ENCODE measurements at regions not wholly inside any gene's neighbourhood (a gene's known extent, or its start where the extent isn't known, plus 50 kb on each side); places are given as distances from the start of the nearest gene placed in this dataset.
"Not testable (repeated sequence)": the region's sequence is repeated elsewhere in the genome, so short reads cannot be mapped to it uniquely, and the experiment has no call there.

GRCh38 chr1:5769146-5769545, 223.1 kb downstream of the NPHP4 start:
- no peak overlapping the region for H3K27ac ChIP-seq
- DNase-seq (ENCODE audit: low spot score): no peak
- H3K4me3 ChIP-seq: no peak overlapping the region
- TF ChIP-seq CTCF (IDR thresholded peaks at IDR 0.05): no peak

- no peak for TF ChIP-seq CTCF (IDR thresholded peaks at IDR 0.05)
- no peak overlapping the region for H3K27ac ChIP-seq
- DNase-seq (ENCODE audit: low spot score): no peak
- H3K4me3 ChIP-seq: no peak overlapping the region
Observed at GRCh38 chr1:5768014-5768413, 224.2 kb downstream of the NPHP4 start.

- H3K4me3 ChIP-seq; DNase-seq (ENCODE audit: low spot score); H3K27ac ChIP-seq: not testable (repeated sequence)
Observed at GRCh38 chr1:5766996-5767395, 225.2 kb downstream of the NPHP4 start.

GRCh38 chr1:5765997-5766913, 226.0 kb downstream of the NPHP4 start:
- no peak for DNase-seq (ENCODE audit: low spot score)
- Histone ChIP-seq H3K4me3 (no peak overlapping the region), H3K27ac (no peak overlapping the region)
- TF ChIP-seq CTCF (IDR thresholded peaks at IDR 0.05): no peak

- DNase-seq (ENCODE audit: low spot score): no peak
- Histone ChIP-seq H3K27ac (no peak overlapping the region), H3K4me3 (no peak overlapping the region)
- TF ChIP-seq CTCF (IDR thresholded peaks at IDR 0.05): no peak
Observed at GRCh38 chr1:5765483-5765882, 226.7 kb downstream of the NPHP4 start.

GRCh38 chr1:5764959-5765358, 227.3 kb downstream of the NPHP4 start:
- DNase-seq (ENCODE audit: low spot score): no peak
- Histone ChIP-seq H3K27ac (no peak overlapping the region), H3K4me3 (no peak overlapping the region)
- no peak for TF ChIP-seq CTCF (IDR thresholded peaks at IDR 0.05)

- no peak for TF ChIP-seq CTCF (IDR thresholded peaks at IDR 0.05)
- H3K27ac ChIP-seq: no peak overlapping the region
- DNase-seq (ENCODE audit: low spot score): no peak
- H3K4me3 ChIP-seq: no peak overlapping the region
Observed at GRCh38 chr1:5764464-5764863, 227.8 kb downstream of the NPHP4 start.
